Lung (tissue), 11 donors: ENCODE measurements at regions not wholly inside any gene's neighbourhood (a gene's known extent, or its start where the extent isn't known, plus 50 kb on each side); places are given as distances from the start of the nearest gene placed in this dataset.

ENCODE experiments used
- ATAC-seq: fragments of 200-7000 bp; cut with Tn5 transposase; one replicate; pipeline ENCODE4 v1.9.1; 2020; ENCODE audit warnings: moderate number of reproducible peaks; ENCODE audit not compliant: insufficient read depth, low FRiP score
- DNase-seq, 3 donors: peaks; one replicate each; pipeline ENCODE4 v3.0.0-alpha.2; 2013 to 2017
- H3K27ac ChIP-seq, 2 donors: one replicate each; pipeline ENCODE4 v1.5.1; 2013; ENCODE audit warnings: mild to moderate bottlenecking in 2 of 2, moderate library complexity in 2 of 2, control low read depth in 1 of 2, inconsistent platforms in 1 of 2, low read depth in 1 of 2, low read length in 1 of 2
- H3K27me3 ChIP-seq, 3 donors: one replicate each; pipeline ENCODE4 v1.5.1; 2013; ENCODE audit warnings: low read length in 2 of 3; ENCODE audit not compliant: control insufficient read depth in 3 of 3, insufficient read depth in 3 of 3
- H3K36me3 ChIP-seq, 4 donors: one replicate each; pipeline ENCODE4 v1.5.1; 2013; ENCODE audit warnings: low read length in 4 of 4, mild to moderate bottlenecking in 1 of 4, moderate library complexity in 1 of 4; ENCODE audit not compliant: control insufficient read depth in 4 of 4, insufficient read depth in 4 of 4
- H3K4me1 ChIP-seq, 5 donors: one replicate each; pipeline ENCODE4 v1.5.1; 2013; ENCODE audit warnings: low read length in 5 of 5, mild to moderate bottlenecking in 2 of 5, moderate library complexity in 1 of 5; ENCODE audit not compliant: control insufficient read depth in 5 of 5, insufficient read depth in 5 of 5
- H3K4me3 ChIP-seq: one replicate; pipeline ENCODE4 v1.5.1; 2013; ENCODE audit warnings: mild to moderate bottlenecking, control low read depth, moderate library complexity
- H3K9ac ChIP-seq, 2 donors: one replicate each; pipeline ENCODE4 v1.5.1; 2013; ENCODE audit warnings: low read length in 2 of 2, control low read depth in 1 of 2; ENCODE audit not compliant: insufficient read depth in 1 of 2
- H3K9me3 ChIP-seq, 4 donors: one replicate each; pipeline ENCODE4 v1.5.1; 2013; ENCODE audit warnings: low read length in 3 of 4, mild to moderate bottlenecking in 1 of 4, moderate library complexity in 1 of 4; ENCODE audit not compliant: control insufficient read depth in 4 of 4, insufficient read depth in 3 of 4
- CTCF ChIP-seq: IDR thresholded peaks from 2 replicates; pipeline ENCODE4 v1.5.1; 2012; ENCODE audit warnings: mild to moderate bottlenecking; ENCODE audit errors: control extremely low read depth, extremely low read depth
- WGBS, 2 donors: extraction: QIAGEN DNeasy Blood & Tissue Kit; methylation state at CpG; one replicate each; pipeline ENCODE4 v1.1.7; 2013; 5-methylcytosine and 5-hydroxymethylcytosine counted together
- donor health status: control.
- donor health status: control.
- donor health status: Bipolar disorder and iron deficiency.
- donor health status: healthy.
- donor health status: DM: yes; HTN: yes; CAD: no.

- no peak for TF ChIP-seq CTCF
- Histone ChIP-seq H3K4me3 (no peak overlapping the region), H3K27me3 (no peaks in the 10 kb centered on the region), H3K36me3 (no peaks in the 10 kb centered on the region), H3K27ac (no peak overlapping the region), H3K9me3 (no peaks in the 10 kb centered on the region), H3K4me1 (peaks cover 0 to 7% (median 0%) of the 10 kb centered on the region in 5 donors), H3K9ac (no peak overlapping the region)
- DNase-seq, result no peak
- ATAC-seq, result no peak
- 87 to 90% methylated on average over 3 of the region's 3 CpGs for WGBS, 2 donors
Observed at GRCh38 chr18:60466677-60467076, 94.1 kb upstream of the MC4R start.

- no peak for TF ChIP-seq CTCF
- peak in 2 of 3 donors; percentile 60 to 63 for DNase-seq
- ATAC-seq, result no peak
- Histone ChIP-seq H3K9me3 (no peaks in the 10 kb centered on the region), H3K4me3 (no peak overlapping the region), H3K27ac (no peak overlapping the region), H3K27me3 (no peaks in the 10 kb centered on the region), H3K36me3 (no peaks in the 10 kb centered on the region), H3K9ac (no peak overlapping the region), H3K4me1 (peaks cover 0 to 7% (median 0%) of the 10 kb centered on the region in 5 donors)
- WGBS, 2 donors, result 56 to 72% methylated on average over 5 of the region's 5 CpGs
Observed at GRCh38 chr18:60469387-60470100, 97.0 kb upstream of the MC4R start.

- H3K36me3 ChIP-seq, result no peaks in the 10 kb centered on the region
- H3K9ac ChIP-seq, result no peak overlapping the region
- DNase-seq (no peak), ATAC-seq (no peak)
- peaks cover 0 to 7% (median 0%) of the 10 kb centered on the region in 5 donors for H3K4me1 ChIP-seq
- no peaks in the 10 kb centered on the region for H3K27me3 ChIP-seq
- H3K9me3 ChIP-seq, result no peaks in the 10 kb centered on the region
- no peak for TF ChIP-seq CTCF
- H3K4me3 ChIP-seq, result no peak overlapping the region
- no peak overlapping the region for H3K27ac ChIP-seq
- WGBS, 2 donors, result 90 to 96% methylated on average over 1 of the region's 1 CpG
Observed at GRCh38 chr18:60471652-60472051, 99.1 kb upstream of the MC4R start.

- no peak for DNase-seq
- no peak for TF ChIP-seq CTCF
- 66 to 83% methylated on average over 2 of the region's 2 CpGs for whole genome bisulfite sequencing, 2 donors
- no peaks in the 10 kb centered on the region for H3K36me3 ChIP-seq
- H3K9ac ChIP-seq, result no peak overlapping the region
- no peaks in the 10 kb centered on the region for H3K27me3 ChIP-seq
- no peak for ATAC-seq
- H3K27ac ChIP-seq, result no peak overlapping the region
- H3K9me3 ChIP-seq, result peaks cover 0 to 3% (median 0%) of the 10 kb centered on the region in 4 donors
- no peaks in the 10 kb centered on the region for H3K4me1 ChIP-seq
- H3K4me3 ChIP-seq, result no peak overlapping the region
Observed at GRCh38 chr18:60485201-60485600, 112.6 kb upstream of the MC4R start.
